ENCODE measurements at regions not wholly inside any gene's neighbourhood (a gene's known extent, or its start where the extent isn't known, plus 50 kb on each side); places are given as distances from the start of the nearest gene placed in this dataset.

DNA sequence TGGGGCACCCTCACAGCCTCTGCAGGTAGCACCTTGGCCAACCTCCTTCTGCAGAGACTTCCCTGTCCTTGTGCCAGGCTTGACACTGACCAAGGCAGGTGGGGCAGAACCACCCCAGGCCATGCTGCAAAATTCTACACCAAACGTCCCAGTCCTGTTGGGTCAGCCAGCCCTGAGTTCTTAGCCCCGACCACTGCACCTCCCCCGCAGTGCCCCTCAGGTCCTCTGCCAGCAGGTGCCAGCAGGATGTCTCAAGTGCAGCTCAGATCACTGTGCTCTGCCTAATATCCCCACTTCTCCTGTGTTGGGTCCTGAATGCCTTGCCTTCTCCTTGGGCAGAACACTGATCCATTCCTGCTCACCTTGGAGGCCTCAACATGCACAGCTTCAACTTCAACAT is 999.7 kb downstream of the TBC1D22A start (continued):
- TF ChIP-seq, protein P1, sequence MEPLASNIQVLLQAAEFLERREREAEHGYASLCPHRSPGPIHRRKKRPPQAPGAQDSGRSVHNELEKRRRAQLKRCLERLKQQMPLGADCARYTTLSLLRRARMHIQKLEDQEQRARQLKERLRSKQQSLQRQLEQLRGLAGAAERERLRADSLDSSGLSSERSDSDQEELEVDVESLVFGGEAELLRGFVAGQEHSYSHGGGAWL (CRISPR knock-in tag; IDR thresholded peaks at IDR 0.05), result no peak
- TF ChIP-seq IKZF1 (IDR thresholded peaks at IDR 0.05) (no peak), MATR3 (CRISPR knock-in tag; IDR thresholded peaks at IDR 0.05) (no peak)

DNA sequence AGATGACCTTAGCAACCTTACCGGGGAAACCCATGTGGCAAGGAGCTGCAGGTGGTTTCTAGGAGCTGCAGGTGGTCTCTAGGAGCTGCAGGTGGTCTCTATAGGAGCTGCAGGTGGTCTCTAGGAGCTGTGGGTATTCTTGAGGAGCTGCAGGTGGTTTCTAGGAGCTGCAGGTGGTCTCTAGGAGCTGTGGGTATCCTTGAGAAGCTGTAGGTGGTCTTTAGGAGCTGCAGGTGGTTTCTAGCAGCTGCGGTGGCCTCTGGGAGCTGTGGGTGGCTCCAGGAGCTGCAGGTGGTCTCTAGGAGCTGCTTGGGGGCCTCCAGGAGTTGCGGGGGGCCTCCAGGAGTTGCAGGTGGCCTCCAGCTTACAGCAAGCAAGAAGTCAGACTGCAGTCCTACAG is 997.5 kb downstream of the TBC1D22A start:
- H3K9me3 ChIP-seq (ENCODE audit: low read length), result 0 out of 2 replicates have a peak, but pooled peaks cover 5% of the 10 kb centered on the region
- DNase-seq (ENCODE audit: low spot score) (no peak), ATAC-seq (no peak), FAIRE-seq (no peak)
- ChIA-PET POLR2A (no interaction called here), CTCF (ENCODE audit: low intra/inter-chr PET ratio, low total read pairs) (no interaction called here)
- intact Hi-C loops (cut with micrococcal nuclease; ENCODE audit: unreplicated experiment), result no loop called here
- H4K20me1 ChIP-seq (ENCODE audit: insufficient read depth, low read length), result no peaks in the 10 kb centered on the region
- no peaks in the 10 kb centered on the region for H3K36me3 ChIP-seq (replicated peaks in 1 of 2; ENCODE audit: control insufficient read depth in 1 of 2, insufficient read depth in 2 of 2, low read length in 2 of 2)
- no peaks in the 10 kb centered on the region for H3K79me2 ChIP-seq (ENCODE audit: insufficient read depth, low read length)
- no peak overlapping the region for H3K4me3 ChIP-seq (replicated peaks in 1 of 3; ENCODE audit: insufficient read depth in 1 of 3, low read depth in 2 of 3, low read length in 3 of 3)
- no peak overlapping the region for H2AFZ ChIP-seq (ENCODE audit: low read length)
- no peak overlapping the region for H3K9ac ChIP-seq (ENCODE audit: insufficient read depth, low read depth, low read length)
- H3K27me3 ChIP-seq (ENCODE audit: control insufficient read depth in 1 of 2, insufficient read depth in 2 of 2, low read length in 2 of 2), result no peaks in the 10 kb centered on the region; a peak in 2 of 5 replicates
- in situ Hi-C loops (cut with HindIII; ENCODE audit: extremely low pct_ligation_motif_present, low pct_unique_long_range_greater_than_20kb), result no loop called here
- no peak overlapping the region for H3K27ac ChIP-seq (ENCODE audit: extremely low read length, insufficient read depth, low read length)
- no TSS peak for BruUV-seq (replicated peaks)
- WGBS (ENCODE audit: low lambda C conversion rate), result 0% methylated on average over 2 of the region's 3 CpGs
- no peak overlapping the region for H3K4me2 ChIP-seq (ENCODE audit: low read depth, low read length)
- no peaks in the 10 kb centered on the region for H3K4me1 ChIP-seq (ENCODE audit: insufficient read depth, low read length)
- TF ChIP-seq, protein P2, sequence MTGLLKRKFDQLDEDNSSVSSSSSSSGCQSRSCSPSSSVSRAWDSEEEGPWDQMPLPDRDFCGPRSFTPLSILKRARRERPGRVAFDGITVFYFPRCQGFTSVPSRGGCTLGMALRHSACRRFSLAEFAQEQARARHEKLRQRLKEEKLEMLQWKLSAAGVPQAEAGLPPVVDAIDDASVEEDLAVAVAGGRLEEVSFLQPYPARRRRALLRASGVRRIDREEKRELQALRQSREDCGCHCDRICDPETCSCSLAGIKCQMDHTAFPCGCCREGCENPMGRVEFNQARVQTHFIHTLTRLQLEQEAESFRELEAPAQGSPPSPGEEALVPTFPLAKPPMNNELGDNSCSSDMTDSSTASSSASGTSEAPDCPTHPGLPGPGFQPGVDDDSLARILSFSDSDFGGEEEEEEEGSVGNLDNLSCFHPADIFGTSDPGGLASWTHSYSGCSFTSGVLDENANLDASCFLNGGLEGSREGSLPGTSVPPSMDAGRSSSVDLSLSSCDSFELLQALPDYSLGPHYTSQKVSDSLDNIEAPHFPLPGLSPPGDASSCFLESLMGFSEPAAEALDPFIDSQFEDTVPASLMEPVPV (CRISPR knock-in tag; IDR thresholded peaks at IDR 0.05), result no peak
- TF ChIP-seq, protein P3, sequence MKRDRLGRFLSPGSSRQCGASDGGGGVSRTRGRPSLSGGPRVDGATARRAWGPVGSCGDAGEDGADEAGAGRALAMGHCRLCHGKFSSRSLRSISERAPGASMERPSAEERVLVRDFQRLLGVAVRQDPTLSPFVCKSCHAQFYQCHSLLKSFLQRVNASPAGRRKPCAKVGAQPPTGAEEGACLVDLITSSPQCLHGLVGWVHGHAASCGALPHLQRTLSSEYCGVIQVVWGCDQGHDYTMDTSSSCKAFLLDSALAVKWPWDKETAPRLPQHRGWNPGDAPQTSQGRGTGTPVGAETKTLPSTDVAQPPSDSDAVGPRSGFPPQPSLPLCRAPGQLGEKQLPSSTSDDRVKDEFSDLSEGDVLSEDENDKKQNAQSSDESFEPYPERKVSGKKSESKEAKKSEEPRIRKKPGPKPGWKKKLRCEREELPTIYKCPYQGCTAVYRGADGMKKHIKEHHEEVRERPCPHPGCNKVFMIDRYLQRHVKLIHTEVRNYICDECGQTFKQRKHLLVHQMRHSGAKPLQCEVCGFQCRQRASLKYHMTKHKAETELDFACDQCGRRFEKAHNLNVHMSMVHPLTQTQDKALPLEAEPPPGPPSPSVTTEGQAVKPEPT (CRISPR knock-in tag; IDR thresholded peaks at IDR 0.05; ENCODE audit: low read depth), result no peak
- no peak for TF ChIP-seq MED1 (CRISPR knock-in tag; IDR thresholded peaks at IDR 0.05)
- TF ChIP-seq, protein P1 (CRISPR knock-in tag; IDR thresholded peaks at IDR 0.05), result no peak
- TF ChIP-seq, protein P4, sequence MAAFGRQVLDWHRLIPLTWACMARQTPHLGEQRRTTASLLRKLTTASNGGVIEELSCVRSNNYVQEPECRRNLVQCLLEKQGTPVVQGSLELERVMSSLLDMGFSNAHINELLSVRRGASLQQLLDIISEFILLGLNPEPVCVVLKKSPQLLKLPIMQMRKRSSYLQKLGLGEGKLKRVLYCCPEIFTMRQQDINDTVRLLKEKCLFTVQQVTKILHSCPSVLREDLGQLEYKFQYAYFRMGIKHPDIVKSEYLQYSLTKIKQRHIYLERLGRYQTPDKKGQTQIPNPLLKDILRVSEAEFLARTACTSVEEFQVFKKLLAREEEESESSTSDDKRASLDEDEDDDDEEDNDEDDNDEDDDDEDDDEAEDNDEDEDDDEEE (CRISPR knock-in tag; IDR thresholded peaks at IDR 0.05), result no peak
- TF ChIP-seq ZNF546 (CRISPR knock-in tag; conservative IDR thresholded peaks at IDR 0.05), result no peak
- no peak for TF ChIP-seq CHD4 (IDR thresholded peaks at IDR 0.05; ENCODE audit: borderline replicate concordance, low read length)
- TF ChIP-seq, protein P5, sequence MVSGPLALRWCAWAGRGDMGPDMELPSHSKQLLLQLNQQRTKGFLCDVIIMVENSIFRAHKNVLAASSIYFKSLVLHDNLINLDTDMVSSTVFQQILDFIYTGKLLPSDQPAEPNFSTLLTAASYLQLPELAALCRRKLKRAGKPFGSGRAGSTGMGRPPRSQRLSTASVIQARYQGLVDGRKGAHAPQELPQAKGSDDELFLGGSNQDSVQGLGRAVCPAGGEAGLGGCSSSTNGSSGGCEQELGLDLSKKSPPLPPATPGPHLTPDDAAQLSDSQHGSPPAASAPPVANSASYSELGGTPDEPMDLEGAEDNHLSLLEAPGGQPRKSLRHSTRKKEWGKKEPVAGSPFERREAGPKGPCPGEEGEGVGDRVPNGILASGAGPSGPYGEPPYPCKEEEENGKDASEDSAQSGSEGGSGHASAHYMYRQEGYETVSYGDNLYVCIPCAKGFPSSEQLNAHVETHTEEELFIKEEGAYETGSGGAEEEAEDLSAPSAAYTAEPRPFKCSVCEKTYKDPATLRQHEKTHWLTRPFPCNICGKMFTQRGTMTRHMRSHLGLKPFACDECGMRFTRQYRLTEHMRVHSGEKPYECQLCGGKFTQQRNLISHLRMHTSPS (CRISPR knock-in tag; IDR thresholded peaks at IDR 0.05; ENCODE audit: low read depth), result no peak
- TF ChIP-seq ZNF558 (CRISPR knock-in tag; IDR thresholded peaks at IDR 0.05; ENCODE audit: borderline replicate concordance), result no peak
- TF ChIP-seq RNF2 (conservative IDR thresholded peaks at IDR 0.05; ENCODE audit: low read depth), result no peak
- no peak for TF ChIP-seq MEIS2 (CRISPR knock-in tag; IDR thresholded peaks at IDR 0.05)
- no peak for TF ChIP-seq ZC3H13 (CRISPR knock-in tag; IDR thresholded peaks at IDR 0.05)
- no peak for TF ChIP-seq NFKBIZ (CRISPR knock-in tag; IDR thresholded peaks at IDR 0.05)
- TF ChIP-seq BORCS8-MEF2B (CRISPR knock-in tag; IDR thresholded peaks at IDR 0.05), result no peak
- no peak for TF ChIP-seq TOE1 (CRISPR knock-in tag; IDR thresholded peaks at IDR 0.05)
- no peak for TF ChIP-seq ZFP36L2 (CRISPR knock-in tag; IDR thresholded peaks at IDR 0.05)
- TF ChIP-seq ZNF547 (CRISPR knock-in tag; IDR thresholded peaks at IDR 0.05), result no peak

Measured in HepG2 (cell line).